NCI-H1092 treated with DMSO at 0.1 percent for 48 hours (cell line): ENCODE measurements at regions not wholly inside any gene's neighbourhood (a gene's known extent, or its start where the extent isn't known, plus 50 kb on each side); places are given as distances from the start of the nearest gene placed in this dataset.
A peak's percentile ranks its signal among the peaks of the same experiment; 100 is the strongest.

Experiments used
- DNase-seq: peaks from one replicate; lab custom pipeline; 2025; lab: John Stamatoyannopoulos, UW

DNA sequence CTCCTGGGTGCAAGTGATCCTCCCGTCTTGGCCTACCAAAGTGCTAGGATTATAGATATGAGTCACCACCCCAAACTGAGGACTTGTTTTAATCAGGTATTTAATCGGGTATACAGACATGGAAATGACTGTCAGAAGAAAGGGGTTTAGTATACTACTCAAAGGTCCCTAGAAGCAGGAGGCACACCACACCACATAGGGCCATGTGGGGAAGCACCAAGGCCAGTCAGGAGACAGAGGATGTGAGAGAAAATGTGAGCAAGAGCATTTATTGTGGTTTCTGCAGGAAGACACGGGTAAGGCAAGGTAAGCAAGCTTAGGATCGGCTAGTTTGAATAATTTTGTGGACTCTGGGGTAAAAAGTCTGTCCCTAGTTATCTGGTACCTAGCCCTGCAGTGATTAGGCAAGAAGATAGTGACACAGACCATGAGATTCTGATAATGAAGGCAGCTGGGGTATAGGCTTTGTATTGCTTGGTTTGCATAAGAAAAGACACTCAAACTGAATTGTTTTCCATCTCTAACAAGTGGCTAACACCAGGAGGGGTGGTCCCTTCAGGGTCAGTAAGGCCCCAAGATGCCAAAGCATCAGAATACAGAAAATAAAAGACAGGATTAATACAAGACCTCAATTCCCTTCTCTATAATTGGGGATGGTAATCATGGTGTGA is 408.8 kb upstream of the F9 start:
- no peak for DNase-seq

DNA sequence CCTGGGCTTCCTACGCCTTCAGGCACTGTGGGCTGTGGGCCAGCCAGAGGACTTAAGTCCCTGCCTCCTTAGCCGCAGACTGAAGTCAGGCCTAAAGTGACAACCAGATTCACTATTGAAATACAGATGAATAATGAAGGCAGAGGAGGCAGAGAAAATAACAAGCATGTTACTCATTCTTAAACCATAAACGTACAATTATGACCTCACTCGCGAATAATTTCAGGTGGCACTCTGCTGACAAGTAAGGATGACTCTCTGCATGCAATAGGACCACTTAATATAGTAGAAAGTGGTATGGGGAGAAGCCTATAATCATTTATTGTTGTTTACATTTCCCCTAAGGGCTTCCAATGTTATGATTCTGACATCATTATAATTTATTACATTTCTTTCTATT is 409.2 kb upstream of the FGF13 start:
- no peak for DNase-seq

DNA sequence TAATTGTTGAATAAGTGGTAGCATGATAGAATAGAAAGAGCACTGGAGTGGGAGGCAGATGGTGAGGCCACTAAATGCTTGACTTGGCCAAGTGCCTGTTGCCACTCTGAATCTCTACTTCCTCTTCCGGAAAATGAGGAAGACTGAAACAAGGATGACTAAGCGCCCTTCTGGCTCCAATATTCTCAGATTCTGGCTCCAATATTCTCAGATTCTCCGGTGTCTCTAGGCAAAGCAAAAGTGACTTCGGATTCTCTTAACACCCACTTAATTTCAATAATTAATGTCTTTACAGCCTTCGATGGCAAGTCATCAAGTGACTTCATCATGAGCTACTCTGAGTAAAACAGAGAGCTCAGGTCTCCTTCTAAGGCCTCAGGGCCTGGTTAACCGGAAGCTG is 402.2 kb upstream of the FGF13 start:
- DNase-seq = peak; percentile 19

DNA sequence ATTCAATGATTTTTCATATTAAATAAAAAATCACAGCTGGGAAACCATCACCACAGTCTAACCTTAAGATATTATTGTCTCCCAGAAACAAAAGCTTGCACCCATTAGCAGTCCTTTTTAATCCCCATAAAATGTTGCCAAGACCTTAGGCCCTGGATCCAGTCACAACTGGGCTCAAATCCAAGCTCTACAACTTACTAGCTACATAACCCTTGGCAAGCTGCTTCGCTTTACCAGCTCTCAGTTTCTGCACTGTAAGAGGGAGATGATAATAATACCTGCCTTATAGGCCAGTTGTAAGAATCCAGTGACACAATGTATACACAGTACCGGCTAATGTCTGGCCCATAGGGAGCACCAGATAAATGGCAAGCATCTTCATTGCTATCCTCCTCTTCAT is 400.9 kb upstream of the FGF13 start:
- peak; percentile 58 for DNase-seq

DNA sequence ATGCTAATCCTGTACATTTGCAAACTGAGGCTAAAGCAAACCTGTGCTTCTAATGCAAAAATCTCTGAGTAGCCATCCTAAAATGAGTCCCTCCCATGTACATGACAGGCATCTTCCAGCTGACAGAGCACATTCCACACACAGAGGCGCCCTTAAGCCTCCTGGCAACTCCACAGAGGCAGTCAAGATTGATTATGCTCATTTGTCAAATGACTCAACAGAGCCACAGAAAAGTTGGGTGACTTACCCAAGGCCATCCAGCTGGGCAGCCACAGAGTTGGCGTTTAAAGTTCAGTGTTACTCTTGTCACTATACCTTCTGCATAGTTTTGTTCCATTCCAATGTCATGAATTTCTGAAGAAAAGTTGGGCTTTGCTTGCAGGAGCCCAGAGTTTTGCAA is 394.6 kb upstream of the FGF13 start:
- no peak for DNase-seq

DNA sequence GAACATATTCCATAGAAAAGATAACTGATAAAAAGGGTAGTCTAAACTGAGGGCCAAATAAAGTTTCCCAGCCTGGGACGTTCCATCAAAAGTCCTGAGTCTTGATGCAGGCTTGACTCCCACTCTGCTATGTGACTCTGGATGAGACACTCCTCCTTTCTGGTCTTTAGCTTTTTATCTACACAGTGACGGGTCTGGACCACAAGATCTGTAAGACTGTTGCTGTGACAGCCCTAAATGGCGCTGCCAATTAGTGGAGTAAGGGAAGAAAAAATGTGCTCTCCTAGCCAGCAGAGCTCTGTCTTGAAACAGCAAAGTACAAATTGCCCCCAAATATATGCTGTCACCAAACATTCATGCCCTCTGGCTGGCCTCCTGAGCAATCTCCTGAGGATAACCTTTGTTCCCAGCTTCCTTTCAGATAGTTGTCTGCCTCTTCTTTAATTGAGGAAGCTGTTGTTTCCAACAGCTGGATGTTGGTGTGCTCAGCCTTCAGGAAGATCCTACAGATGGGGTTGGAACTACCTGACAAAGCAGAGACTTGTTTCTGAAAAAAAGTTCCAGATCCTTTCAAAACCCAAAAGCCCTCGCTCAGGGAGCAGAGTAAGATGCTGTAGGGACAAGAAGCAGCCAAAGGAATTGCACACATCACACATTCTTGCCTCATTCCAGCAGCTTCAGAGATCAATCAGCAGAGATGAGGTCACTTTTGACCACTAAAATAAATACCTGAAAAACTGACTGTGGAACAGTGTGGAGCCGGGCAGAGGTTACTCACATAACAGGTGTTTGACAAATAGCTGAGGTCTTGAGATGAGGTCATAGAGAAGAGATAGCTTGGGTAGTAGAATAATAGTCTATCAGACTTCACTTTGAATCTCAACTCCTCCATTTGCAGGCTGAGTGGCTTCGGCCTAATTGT is 383.4 kb upstream of the FGF13 start:
- DNase-seq = no peak

DNA sequence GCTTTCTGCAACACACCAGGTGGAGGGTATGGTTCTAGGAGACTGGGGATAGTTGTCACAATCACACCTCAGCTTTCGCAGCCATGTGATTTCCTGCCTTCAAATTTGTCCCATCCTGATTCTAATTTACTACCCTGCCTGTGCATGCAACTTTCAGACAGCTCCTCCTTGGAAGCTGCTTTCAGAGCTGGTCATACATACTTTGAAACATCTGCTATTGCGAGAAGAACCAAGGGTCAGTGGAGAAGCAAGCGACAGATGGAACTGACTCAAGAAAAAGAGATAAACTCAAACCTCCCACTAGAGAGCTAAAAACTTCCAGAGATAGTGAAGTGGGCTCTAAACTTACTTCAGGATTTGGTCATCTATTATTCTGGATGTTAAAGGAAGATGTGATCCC is 381.7 kb upstream of the FGF13 start:
- DNase-seq = no peak

DNA sequence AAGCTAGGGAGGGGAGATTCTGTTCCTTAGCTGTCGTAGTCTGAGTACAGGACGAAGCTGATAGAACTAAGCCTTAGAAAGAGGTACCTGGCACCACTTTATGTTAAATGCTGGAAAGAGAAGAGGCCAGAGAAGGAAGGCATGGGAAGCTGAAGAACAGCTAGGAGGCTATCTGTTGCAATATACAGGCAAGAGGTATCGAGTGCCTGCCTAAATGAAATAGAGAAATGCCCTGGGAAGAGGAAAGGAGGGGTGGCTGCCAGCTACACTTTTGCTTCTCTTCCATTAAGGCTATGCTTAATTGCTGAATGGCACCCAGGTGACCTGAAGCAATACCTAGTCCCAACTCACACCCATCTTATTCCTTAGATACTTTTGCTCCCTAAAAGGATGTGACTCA is 380.4 kb upstream of the FGF13 start:
- DNase-seq = no peak

DNA sequence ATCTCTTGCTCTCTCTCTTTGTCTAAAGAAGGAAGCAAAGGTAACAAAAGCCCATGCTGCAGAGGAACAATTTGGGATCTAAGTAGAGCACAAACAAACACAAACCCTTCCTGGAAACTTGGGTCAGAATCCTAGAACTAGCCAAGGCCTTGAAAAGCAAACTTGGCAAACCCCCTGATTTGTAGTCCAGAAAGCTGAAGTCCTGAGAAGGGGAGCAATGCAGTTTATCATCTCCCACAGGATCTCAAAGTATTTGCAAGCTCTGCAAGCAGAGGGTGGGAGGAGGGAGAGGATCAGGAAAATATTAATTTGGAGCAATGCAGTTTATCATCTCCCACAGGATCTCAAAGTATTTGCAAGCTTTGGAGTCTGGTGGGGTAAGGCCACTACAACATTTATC is 379.5 kb upstream of the FGF13 start:
- no peak for DNase-seq

DNA sequence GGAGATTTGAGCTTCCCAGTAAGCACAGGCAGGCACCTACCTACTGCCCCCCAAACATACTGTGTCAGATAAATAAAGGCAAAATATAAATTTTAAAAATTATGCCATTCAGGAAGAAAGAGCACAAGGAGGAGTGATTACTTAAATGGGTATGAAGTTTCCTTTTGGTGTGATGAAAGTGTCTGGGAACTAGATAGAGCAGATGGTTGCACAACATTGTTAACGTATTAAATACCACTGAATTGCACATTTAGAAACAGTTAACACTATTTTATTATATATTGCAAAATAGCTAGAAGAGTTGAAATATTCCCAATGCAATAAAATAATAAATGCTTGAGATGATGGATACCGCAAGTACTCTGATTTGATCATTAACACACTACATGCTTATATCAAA is 374.7 kb upstream of the FGF13 start:
- no peak for DNase-seq

DNA sequence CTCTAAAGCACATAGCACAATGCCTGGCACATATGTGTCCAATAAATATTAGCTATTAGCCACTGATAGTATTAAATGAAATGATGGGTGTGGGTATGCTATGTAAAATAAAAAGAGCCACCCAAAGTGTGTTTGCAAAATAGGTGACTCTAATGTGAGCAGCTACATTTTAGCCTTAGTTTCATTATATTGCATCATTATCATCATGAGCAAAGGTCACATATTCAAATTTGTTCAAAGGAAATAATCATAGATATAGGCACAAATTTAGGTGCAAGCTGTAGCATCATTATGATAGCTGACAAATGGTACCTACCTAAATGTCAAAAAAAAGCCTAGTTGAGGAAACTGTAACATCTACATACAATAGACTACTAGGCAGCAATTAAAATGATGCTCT is 373.9 kb upstream of the FGF13 start:
- no peak for DNase-seq

DNA sequence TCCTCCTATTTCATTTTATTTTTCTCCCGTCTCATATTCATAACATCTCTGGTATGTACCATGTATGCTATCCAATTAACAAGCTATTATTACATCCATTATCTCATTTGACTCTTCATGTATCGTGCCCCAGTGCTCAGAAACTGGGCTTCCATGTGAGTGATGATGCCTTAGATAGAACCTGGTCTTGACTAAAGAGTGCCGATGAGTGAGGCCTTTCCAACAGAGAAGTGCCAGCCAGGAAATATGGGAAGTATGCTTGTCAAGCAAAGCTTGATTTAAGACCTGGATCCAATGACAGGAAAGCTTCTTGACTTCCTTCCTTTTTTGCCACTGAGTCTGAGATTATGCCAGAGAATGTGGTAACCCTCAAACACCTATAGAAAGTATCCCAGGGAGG is 371.7 kb upstream of the FGF13 start:
- DNase-seq = no peak

DNA sequence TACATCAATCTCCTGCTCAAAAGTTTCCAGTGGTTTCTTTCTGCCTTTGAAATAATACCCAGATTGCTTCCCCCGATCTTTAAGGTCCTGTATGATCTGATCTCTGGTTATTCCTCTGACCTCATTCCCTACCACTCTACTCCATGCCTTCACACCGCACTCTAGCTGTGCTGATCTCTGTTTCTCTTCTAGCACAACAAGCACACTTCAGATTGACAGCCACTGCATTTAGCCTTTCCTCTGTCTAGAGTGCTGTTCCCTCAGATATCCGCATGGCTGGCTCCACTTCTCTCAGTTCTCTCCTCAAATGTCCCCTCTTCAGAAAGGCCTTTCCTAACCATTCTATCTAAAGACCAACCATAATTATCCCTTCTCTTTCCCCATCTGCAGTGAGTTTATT is 370.4 kb upstream of the FGF13 start:
- DNase-seq = no peak

DNA sequence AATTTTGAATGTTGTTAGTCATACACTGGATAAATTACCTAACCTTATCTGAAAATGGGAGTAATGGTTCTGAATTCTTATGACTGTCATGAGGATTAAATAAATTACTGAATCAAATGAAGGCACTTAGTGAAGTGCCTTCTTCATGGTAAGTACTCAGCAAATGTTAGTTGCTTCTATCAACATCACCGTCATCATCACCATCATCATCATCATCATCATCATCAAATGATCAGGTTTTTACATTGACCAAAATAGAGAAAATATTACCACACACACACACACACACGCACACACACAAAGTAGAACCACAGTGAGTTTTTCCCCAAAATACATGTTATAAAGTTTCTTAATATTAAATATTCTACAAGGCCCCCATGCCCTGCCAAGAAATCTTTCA is 368.3 kb upstream of the FGF13 start:
- DNase-seq = no peak

DNA sequence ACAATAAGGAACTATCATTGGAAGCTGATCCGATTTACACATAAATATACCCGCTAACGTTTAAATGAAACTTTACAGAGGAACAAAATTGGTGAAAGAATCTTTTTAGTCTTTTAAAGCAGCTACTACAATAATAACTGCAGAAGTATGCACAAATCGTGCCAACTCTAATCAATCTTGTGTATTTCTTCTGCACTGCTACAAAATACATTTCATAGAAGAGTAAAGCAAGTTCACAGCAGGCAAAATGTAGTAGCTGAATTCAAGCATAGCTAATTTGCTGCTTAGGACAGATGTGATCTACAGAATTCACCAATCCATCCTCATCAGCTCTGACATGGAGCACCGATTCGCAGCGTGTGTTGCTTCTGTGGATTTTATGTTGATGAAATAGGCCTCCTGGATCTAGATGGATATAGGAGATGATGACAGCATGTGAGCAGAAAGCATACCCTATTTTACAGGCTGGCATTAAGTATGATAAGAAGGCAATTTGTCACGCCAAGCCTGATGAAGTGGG is 367.3 kb upstream of the FGF13 start:
- no peak for DNase-seq

DNA sequence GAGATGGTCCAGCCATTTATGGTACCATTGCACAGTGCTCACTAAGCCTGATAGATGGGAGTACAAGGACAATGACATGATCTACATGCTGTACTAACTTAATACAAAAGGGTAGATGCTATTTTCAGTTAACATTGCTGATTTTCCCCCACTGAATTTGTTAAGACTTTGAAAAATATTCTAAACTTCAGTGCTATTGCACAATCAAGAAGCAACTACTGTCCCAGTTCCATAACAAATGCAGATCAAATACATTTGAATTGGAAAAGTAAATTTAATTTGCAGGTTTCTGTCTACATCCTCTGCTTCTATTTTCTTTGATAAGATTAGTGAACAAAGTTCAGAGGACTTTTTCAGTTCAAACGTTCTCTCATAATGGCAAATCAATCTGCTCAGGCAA is 366.8 kb upstream of the FGF13 start:
- no peak for DNase-seq

DNA sequence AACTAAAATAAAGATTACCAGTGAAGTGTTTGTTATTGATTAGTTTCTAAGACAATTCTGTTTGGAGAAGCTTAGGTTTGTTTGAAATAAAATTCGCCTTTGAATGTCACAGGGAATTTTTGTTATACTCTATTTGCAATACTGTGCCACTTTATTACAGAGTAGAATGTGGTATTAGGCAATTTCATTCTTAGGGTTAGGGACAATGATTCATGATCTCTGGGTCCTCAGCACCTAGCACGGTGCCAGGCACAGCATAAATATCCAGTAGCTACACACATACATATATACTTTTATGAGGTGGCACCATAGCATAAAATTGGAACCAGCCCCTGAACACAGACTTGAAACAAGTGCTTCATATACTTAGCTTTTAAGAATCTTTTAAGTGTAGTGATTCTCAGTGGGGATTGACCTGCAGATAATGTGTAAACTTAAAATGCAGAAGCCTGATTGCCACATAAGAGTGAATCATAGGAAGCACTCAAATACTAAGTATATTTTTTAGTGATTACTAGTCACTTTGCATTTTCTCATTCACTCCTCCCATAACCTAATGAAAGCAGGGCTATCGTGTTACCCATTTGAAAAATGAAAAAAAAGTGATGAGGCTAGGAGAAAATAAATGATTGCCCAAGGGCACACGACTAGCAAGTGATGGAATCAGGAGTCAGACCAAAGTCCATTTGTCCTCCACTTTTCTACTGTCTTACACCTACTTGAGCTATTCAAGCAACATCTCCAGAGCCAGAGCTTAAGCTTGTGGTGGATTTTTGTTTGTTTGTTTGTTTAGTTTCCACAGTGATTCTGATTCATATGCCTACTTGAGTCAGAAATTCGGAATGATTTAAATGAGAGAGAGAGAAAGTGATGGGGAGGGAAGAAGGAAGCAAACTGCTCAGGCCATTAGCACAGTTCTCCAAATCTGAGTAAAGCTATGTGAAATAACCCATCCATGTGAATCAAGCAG is 366.0 kb upstream of the FGF13 start:
- no peak for DNase-seq

DNA sequence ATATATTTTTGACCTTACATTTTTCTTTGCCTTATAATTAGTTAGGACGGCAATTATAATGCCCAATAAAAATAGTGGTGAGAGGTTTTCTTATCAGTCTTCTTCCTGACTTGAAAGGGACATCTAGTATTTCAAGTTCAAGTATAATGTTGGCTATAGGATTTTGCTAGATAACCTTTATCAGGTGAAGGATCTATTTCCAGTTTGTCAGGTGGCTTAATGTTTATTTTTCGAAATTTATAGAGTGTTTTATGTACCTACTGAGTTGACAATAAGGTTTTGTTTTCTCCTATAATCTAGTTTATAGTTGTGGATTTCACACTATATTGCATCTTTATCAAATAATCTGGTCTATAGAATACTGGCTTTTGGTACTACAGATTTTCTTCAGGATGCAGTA is 351.8 kb upstream of the FGF13 start:
- no peak for DNase-seq

DNA sequence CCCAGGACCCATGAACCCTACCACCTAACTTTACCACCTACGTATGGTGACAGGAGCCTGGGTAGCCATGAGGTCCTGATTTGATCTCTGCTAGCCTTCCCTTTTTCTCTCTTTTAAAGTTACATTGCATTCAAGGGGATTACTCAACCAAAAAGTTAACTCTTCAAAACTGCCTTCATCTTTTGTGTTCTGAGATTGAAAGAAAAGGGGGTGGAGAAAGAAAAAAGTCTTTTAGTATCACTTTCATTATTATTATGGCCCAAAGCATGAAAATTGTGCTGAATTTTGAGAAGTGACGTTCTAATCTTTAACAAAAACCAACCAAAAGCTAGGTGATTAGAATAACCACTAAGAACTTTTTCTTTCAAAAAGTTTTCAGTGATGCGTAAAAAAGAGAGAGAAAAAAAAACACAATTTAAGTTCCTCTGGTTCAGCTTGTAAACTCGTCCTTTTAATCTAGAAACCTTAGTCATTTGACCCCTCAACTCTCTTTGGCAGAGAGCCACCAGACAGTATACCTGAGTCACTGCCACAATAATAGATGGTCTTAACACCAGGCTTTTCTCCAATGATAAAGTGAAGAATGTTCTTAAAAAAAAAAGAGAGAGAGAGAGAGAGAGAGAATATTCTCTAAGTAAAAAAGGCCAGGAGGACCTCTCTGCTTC is 347.4 kb upstream of the FGF13 start:
- no peak for DNase-seq

DNA sequence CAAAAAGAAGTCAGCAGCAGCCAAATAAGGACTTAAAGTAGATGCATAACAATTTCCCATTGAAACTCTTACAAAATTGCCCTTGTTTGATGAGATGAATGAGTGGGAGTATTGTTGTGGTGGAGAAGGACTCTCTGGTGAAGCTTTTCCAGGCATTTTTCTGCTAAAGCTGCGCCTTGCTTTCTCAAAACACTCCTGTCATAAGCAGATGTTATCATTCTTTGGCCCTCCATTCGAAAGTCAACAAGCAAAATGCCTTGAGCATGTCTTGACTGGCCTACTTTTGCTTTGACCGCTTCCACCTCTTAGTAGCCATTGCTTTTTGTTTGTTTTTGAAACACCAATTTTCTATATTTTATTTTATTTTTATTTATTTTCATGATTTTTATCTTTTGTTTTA is 340.9 kb upstream of the FGF13 start:
- DNase-seq = no peak

DNA sequence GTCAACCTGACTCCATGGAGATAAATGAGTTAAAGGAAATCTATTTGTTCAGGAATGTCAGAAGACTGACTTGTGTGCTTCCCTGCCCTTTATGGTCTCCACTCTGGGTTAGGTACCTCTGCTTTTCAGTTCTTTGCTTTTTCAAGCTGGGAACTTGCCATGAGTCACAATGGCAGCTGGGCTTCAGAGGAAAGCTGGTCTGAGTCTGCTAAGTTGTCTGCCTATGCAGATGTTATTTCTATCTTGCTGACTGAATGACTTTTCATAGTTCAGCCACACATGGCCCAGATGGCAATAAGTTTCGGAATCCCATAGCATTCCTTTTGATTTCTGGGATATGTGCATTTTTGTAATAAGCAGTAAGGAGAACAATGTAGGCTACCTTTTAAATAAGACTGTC is 337.9 kb upstream of the FGF13 start:
- no peak for DNase-seq

DNA sequence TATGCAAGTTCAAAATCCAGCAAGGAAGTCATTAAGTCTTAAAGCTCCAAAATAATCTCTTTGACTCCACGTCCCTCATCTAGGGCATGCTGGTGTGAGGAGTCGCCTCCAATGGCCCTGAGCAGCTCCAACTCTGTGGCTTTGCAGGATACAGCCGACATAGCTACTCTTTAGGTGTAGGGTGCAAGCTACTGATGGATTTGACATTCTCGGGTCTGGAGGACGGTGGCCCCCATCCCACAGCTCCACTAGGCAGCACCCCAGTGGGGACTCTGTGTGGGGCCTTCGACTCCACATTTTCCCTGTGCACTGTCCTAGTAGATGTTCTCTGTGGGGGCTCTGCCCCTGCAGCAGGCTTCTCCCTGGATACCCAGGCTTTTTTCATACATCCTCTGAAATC is 333.2 kb upstream of the FGF13 start:
- no peak for DNase-seq
